Liver (tissue), 3 donors: ENCODE measurements at regions not wholly inside any gene's neighbourhood (a gene's known extent, or its start where the extent isn't known, plus 50 kb on each side); places are given as distances from the start of the nearest gene placed in this dataset.

Experiments
- GABPA ChIP-seq, 2 donors: IDR thresholded peaks in 1 of 2; conservative IDR thresholded peaks in 1 of 2; 2 replicates each; pipeline ENCODE4 v1.6.1; 2016; ENCODE audit warnings: antibody characterized with exemption in 2 of 2, mild to moderate bottlenecking in 1 of 2, moderate library complexity in 1 of 2
- JUND ChIP-seq, 2 donors: IDR thresholded peaks; 2 replicates each; pipeline ENCODE4 v1.6.1; 2016; ENCODE audit warnings: antibody characterized with exemption in 2 of 2
- NR2F2 ChIP-seq: IDR thresholded peaks from 2 replicates; pipeline ENCODE4 v1.6.1; 2016; ENCODE audit warnings: antibody characterized with exemption
- RAD21 ChIP-seq, 2 donors: IDR thresholded peaks; 2 replicates each; pipeline ENCODE4 v1.6.1; 2016; ENCODE audit warnings: antibody characterized with exemption in 2 of 2, mild to moderate bottlenecking in 2 of 2
- RXRA ChIP-seq, 2 donors: IDR thresholded peaks; 2 replicates each; pipeline ENCODE4 v1.6.1; 2017 to 2018; ENCODE audit warnings: antibody characterized with exemption in 2 of 2, mild to moderate bottlenecking in 1 of 2
- SP1 ChIP-seq: IDR thresholded peaks from 2 replicates; pipeline ENCODE4 v1.6.1; 2018; ENCODE audit warnings: antibody characterized with exemption, mild to moderate bottlenecking
- TAF1 ChIP-seq: conservative IDR thresholded peaks from 2 replicates; pipeline ENCODE4 v1.6.1; 2016; ENCODE audit warnings: antibody characterized with exemption, mild to moderate bottlenecking
- TF ChIP-seq, protein P1 (sequence below): IDR thresholded peaks from 2 replicates; pipeline ENCODE4 v1.6.1; 2016; ENCODE audit warnings: antibody characterized with exemption
- TF ChIP-seq, protein P2 (sequence below): fragments of 150-350 bp; IDR thresholded peaks from 2 replicates; pipeline ENCODE4 v1.5.1; 2017; ENCODE audit warnings: improper control_type of control experiment, low read depth, low read length; ENCODE audit not compliant: missing input control
- TF ChIP-seq, protein P3 (sequence below): IDR thresholded peaks from 2 replicates; pipeline ENCODE4 v1.6.1; 2016; ENCODE audit warnings: antibody characterized with exemption
- TF ChIP-seq, protein P4 (sequence below): IDR thresholded peaks from 2 replicates; pipeline ENCODE4 v1.6.1; 2016; ENCODE audit warnings: antibody characterized with exemption, mild to moderate bottlenecking
- donor health status: healthy.
- donor health status: healthy.

DNA sequence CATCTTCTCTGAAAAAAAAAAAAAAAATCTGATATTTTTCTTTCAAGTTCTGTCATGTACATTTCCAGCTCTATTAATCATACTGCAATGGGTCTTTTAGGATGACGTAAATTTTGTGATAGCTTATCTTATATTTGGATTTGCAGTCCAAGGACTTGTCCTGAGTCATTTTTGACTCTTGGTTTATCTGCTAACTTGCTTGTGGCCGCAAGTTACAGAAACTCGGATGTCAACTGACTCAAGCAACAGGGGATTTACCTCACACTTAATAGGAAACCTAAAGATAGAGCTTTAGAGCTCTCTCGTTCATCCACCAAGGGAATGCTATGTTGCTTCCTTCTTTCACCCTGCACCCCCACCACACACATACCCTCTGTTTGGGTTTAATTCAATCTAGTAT is 1433.8 kb upstream of the TENM3 start:
- TF ChIP-seq, protein P1, sequence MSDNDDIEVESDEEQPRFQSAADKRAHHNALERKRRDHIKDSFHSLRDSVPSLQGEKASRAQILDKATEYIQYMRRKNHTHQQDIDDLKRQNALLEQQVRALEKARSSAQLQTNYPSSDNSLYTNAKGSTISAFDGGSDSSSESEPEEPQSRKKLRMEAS = no peak
- TF ChIP-seq, protein P2, sequence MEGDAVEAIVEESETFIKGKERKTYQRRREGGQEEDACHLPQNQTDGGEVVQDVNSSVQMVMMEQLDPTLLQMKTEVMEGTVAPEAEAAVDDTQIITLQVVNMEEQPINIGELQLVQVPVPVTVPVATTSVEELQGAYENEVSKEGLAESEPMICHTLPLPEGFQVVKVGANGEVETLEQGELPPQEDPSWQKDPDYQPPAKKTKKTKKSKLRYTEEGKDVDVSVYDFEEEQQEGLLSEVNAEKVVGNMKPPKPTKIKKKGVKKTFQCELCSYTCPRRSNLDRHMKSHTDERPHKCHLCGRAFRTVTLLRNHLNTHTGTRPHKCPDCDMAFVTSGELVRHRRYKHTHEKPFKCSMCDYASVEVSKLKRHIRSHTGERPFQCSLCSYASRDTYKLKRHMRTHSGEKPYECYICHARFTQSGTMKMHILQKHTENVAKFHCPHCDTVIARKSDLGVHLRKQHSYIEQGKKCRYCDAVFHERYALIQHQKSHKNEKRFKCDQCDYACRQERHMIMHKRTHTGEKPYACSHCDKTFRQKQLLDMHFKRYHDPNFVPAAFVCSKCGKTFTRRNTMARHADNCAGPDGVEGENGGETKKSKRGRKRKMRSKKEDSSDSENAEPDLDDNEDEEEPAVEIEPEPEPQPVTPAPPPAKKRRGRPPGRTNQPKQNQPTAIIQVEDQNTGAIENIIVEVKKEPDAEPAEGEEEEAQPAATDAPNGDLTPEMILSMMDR = no peak
- TF ChIP-seq NR2F2 (no peak), RAD21 (IDR thresholded peaks at IDR 0.05) (no peak), SP1 (no peak), GABPA (IDR thresholded peaks at IDR 0.05 in 1 of 2, conservative IDR thresholded peaks at IDR 0.05 in 1 of 2) (no peak), JUND (IDR thresholded peaks at IDR 0.05) (no peak), TAF1 (no peak), RXRA (IDR thresholded peaks at IDR 0.05) (no peak)
- TF ChIP-seq, protein P3, sequence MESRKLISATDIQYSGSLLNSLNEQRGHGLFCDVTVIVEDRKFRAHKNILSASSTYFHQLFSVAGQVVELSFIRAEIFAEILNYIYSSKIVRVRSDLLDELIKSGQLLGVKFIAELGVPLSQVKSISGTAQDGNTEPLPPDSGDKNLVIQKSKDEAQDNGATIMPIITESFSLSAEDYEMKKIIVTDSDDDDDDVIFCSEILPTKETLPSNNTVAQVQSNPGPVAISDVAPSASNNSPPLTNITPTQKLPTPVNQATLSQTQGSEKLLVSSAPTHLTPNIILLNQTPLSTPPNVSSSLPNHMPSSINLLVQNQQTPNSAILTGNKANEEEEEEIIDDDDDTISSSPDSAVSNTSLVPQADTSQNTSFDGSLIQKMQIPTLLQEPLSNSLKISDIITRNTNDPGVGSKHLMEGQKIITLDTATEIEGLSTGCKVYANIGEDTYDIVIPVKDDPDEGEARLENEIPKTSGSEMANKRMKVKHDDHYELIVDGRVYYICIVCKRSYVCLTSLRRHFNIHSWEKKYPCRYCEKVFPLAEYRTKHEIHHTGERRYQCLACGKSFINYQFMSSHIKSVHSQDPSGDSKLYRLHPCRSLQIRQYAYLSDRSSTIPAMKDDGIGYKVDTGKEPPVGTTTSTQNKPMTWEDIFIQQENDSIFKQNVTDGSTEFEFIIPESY = no peak
- TF ChIP-seq, protein P4, sequence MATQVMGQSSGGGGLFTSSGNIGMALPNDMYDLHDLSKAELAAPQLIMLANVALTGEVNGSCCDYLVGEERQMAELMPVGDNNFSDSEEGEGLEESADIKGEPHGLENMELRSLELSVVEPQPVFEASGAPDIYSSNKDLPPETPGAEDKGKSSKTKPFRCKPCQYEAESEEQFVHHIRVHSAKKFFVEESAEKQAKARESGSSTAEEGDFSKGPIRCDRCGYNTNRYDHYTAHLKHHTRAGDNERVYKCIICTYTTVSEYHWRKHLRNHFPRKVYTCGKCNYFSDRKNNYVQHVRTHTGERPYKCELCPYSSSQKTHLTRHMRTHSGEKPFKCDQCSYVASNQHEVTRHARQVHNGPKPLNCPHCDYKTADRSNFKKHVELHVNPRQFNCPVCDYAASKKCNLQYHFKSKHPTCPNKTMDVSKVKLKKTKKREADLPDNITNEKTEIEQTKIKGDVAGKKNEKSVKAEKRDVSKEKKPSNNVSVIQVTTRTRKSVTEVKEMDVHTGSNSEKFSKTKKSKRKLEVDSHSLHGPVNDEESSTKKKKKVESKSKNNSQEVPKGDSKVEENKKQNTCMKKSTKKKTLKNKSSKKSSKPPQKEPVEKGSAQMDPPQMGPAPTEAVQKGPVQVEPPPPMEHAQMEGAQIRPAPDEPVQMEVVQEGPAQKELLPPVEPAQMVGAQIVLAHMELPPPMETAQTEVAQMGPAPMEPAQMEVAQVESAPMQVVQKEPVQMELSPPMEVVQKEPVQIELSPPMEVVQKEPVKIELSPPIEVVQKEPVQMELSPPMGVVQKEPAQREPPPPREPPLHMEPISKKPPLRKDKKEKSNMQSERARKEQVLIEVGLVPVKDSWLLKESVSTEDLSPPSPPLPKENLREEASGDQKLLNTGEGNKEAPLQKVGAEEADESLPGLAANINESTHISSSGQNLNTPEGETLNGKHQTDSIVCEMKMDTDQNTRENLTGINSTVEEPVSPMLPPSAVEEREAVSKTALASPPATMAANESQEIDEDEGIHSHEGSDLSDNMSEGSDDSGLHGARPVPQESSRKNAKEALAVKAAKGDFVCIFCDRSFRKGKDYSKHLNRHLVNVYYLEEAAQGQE = no peak
